Fibroblast of lung (primary cell): ENCODE measurements at regions not wholly inside any gene's neighbourhood (a gene's known extent, or its start where the extent isn't known, plus 50 kb on each side); places are given as distances from the start of the nearest gene placed in this dataset.

Source experiments
- DNase-seq, 2 donors: peaks; one replicate each; pipeline versions ENCODE4 v3.0.0 to v3.0.0-alpha.2; 2010; ENCODE audit warnings: low read depth in 2 of 2
- H2AFZ ChIP-seq: 2 replicates; pipeline ENCODE4 v1.5.1; 2012; ENCODE audit warnings: low read length, control low read depth, inconsistent platforms
- H3K27ac ChIP-seq: 2 replicates; pipeline ENCODE4 v1.5.1; 2011; ENCODE audit warnings: low read length, control low read depth; ENCODE audit not compliant: insufficient read depth
- H3K27me3 ChIP-seq: 2 replicates; pipeline ENCODE4 v1.5.1; 2011; ENCODE audit warnings: mild to moderate bottlenecking, low read length; ENCODE audit not compliant: control insufficient read depth, insufficient read depth
- H3K36me3 ChIP-seq: 2 replicates; pipeline ENCODE4 v1.5.1; 2011; ENCODE audit warnings: low read length; ENCODE audit not compliant: control insufficient read depth, insufficient read depth
- H3K4me1 ChIP-seq: 2 replicates; pipeline ENCODE4 v1.5.1; 2011; ENCODE audit warnings: low read length; ENCODE audit not compliant: control insufficient read depth, insufficient read depth; ENCODE audit errors: extremely low read depth
- H3K4me2 ChIP-seq: 2 replicates; pipeline ENCODE4 v1.5.1; 2011; ENCODE audit warnings: low read length, control low read depth; ENCODE audit not compliant: insufficient read depth; ENCODE audit errors: extremely low read depth
- H3K4me3 ChIP-seq, 4 experiments: fragments of 200-600 bp in 1 of 4; sonication (generic) in 1 of 4; replicated peaks in 1 of 4; 2 replicates each; pipeline ENCODE4 v1.5.1; 2011 to 2016; ENCODE audit warnings: low read length in 4 of 4, low read depth in 3 of 4, mild to moderate bottlenecking in 3 of 4, control low read depth in 2 of 4, inconsistent platforms in 1 of 4, mixed read lengths in 1 of 4; ENCODE audit not compliant: insufficient read depth in 1 of 4; ENCODE audit errors: control extremely low read depth in 1 of 4
- H3K79me2 ChIP-seq: 2 replicates; pipeline ENCODE4 v1.5.1; 2012; ENCODE audit warnings: mild to moderate bottlenecking, low read length, inconsistent platforms; ENCODE audit not compliant: control insufficient read depth, insufficient read depth
- H3K9ac ChIP-seq: 2 replicates; pipeline ENCODE4 v1.5.1; 2011; ENCODE audit warnings: mild to moderate bottlenecking, low read length, control low read depth; ENCODE audit not compliant: insufficient read depth
- H3K9me3 ChIP-seq: 2 replicates; pipeline ENCODE4 v1.5.1; 2012; ENCODE audit warnings: low read depth, low read length; ENCODE audit not compliant: control insufficient read depth, insufficient read depth
- H4K20me1 ChIP-seq: 2 replicates; pipeline ENCODE4 v1.5.1; 2011; ENCODE audit warnings: low read length; ENCODE audit not compliant: control insufficient read depth, insufficient read depth; ENCODE audit errors: extremely low read depth
- EZH2 ChIP-seq: IDR thresholded peaks from 2 replicates; pipeline ENCODE4 v1.5.1; 2012; ENCODE audit warnings: low read length, control low read depth, mild to moderate bottlenecking; ENCODE audit errors: missing control alignments
- TF ChIP-seq, protein P1 (sequence below), 2 donors: IDR thresholded peaks in 1 of 2; conservative IDR thresholded peaks in 1 of 2; 1 replicate in 1 of 2; 2 replicates in 1 of 2; pipeline ENCODE4 v1.5.1; 2011 to 2012; ENCODE audit warnings: low read length in 2 of 2, control low read depth in 1 of 2, inconsistent platforms in 1 of 2, low read depth in 1 of 2, mild to moderate bottlenecking in 1 of 2

DNA sequence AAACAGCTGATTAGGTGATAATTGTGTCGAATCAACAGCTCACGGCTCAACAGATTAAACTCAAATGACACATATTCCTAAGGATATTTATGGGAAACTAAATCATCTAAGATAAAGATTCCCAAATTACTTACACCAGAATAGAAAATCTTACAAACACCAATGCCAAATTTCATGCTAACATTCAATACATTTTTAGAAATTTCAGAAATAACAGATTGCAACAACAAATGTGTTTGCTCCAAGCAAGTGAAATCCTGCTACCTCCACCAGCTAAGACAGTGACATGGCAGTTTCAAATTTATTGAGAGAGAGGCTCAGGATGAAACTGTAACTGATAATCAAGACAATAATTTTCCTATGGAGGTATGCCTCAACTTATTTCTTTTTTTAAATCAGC lies 65.0 kb upstream of the EPB41L3 start:
- no peak for DNase-seq
- no peak for TF ChIP-seq EZH2
- TF ChIP-seq, protein P1, sequence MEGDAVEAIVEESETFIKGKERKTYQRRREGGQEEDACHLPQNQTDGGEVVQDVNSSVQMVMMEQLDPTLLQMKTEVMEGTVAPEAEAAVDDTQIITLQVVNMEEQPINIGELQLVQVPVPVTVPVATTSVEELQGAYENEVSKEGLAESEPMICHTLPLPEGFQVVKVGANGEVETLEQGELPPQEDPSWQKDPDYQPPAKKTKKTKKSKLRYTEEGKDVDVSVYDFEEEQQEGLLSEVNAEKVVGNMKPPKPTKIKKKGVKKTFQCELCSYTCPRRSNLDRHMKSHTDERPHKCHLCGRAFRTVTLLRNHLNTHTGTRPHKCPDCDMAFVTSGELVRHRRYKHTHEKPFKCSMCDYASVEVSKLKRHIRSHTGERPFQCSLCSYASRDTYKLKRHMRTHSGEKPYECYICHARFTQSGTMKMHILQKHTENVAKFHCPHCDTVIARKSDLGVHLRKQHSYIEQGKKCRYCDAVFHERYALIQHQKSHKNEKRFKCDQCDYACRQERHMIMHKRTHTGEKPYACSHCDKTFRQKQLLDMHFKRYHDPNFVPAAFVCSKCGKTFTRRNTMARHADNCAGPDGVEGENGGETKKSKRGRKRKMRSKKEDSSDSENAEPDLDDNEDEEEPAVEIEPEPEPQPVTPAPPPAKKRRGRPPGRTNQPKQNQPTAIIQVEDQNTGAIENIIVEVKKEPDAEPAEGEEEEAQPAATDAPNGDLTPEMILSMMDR (conservative IDR thresholded peaks at IDR 0.05 in 1 of 2, IDR thresholded peaks at IDR 0.05 in 1 of 2; ENCODE audit: low read depth in 1 of 2, low read length in 2 of 2) = no peak
- Histone ChIP-seq H3K27me3 (no peaks in the 10 kb centered on the region), H3K36me3 (no peaks in the 10 kb centered on the region), H3K4me2 (no peak overlapping the region), H3K4me1 (no peaks in the 10 kb centered on the region), H3K4me3 (no peak overlapping the region), H3K27ac (no peak overlapping the region), H3K9me3 (no peaks in the 10 kb centered on the region), H4K20me1 (no peaks in the 10 kb centered on the region), H2AFZ (no peak overlapping the region), H3K79me2 (no peaks in the 10 kb centered on the region), H3K9ac (no peak overlapping the region)

- H2AFZ ChIP-seq = no peak overlapping the region
- no peaks in the 10 kb centered on the region for H3K79me2 ChIP-seq
- no peaks in the 10 kb centered on the region for H3K36me3 ChIP-seq
- H4K20me1 ChIP-seq = no peaks in the 10 kb centered on the region
- no peak overlapping the region for H3K27ac ChIP-seq
- TF ChIP-seq, protein P1 (conservative IDR thresholded peaks at IDR 0.05 in 1 of 2, IDR thresholded peaks at IDR 0.05 in 1 of 2; ENCODE audit: low read depth in 1 of 2, low read length in 2 of 2) = no peak
- no peak for TF ChIP-seq EZH2
- no peak overlapping the region for H3K4me3 ChIP-seq
- H3K27me3 ChIP-seq = no peaks in the 10 kb centered on the region
- H3K9ac ChIP-seq = no peak overlapping the region
- no peaks in the 10 kb centered on the region for H3K4me1 ChIP-seq
- no peak overlapping the region for H3K4me2 ChIP-seq
- DNase-seq = no peak
- H3K9me3 ChIP-seq = no peaks in the 10 kb centered on the region
Observed at GRCh38 chr18:5606951-5607350, 63.2 kb upstream of the EPB41L3 start.

- Histone ChIP-seq H3K4me2 (no peak overlapping the region), H4K20me1 (no peaks in the 10 kb centered on the region), H3K4me3 (no peak overlapping the region), H3K36me3 (no peaks in the 10 kb centered on the region), H3K9ac (no peak overlapping the region), H3K27ac (no peak overlapping the region), H3K4me1 (no peaks in the 10 kb centered on the region), H3K9me3 (no peaks in the 10 kb centered on the region), H3K27me3 (no peaks in the 10 kb centered on the region), H3K79me2 (no peaks in the 10 kb centered on the region), H2AFZ (no peak overlapping the region)
- DNase-seq = no peak
- TF ChIP-seq EZH2 = no peak
Observed at GRCh38 chr18:5604778-5605177, 61.0 kb upstream of the EPB41L3 start.

GRCh38 chr18:5603153-5603552 lies 59.4 kb upstream of the EPB41L3 start:
- H3K36me3 ChIP-seq = no peaks in the 10 kb centered on the region
- H3K4me1 ChIP-seq = no peaks in the 10 kb centered on the region
- H3K4me2 ChIP-seq = no peak overlapping the region
- TF ChIP-seq, protein P1 (conservative IDR thresholded peaks at IDR 0.05 in 1 of 2, IDR thresholded peaks at IDR 0.05 in 1 of 2; ENCODE audit: low read depth in 1 of 2, low read length in 2 of 2) = no peak
- no peak for TF ChIP-seq EZH2
- H3K4me3 ChIP-seq = no peak overlapping the region
- H3K27ac ChIP-seq = no peak overlapping the region
- no peak overlapping the region for H2AFZ ChIP-seq
- H3K79me2 ChIP-seq = no peaks in the 10 kb centered on the region
- no peak overlapping the region for H3K9ac ChIP-seq
- H4K20me1 ChIP-seq = no peaks in the 10 kb centered on the region
- no peak for DNase-seq
- H3K27me3 ChIP-seq = no peaks in the 10 kb centered on the region
- no peaks in the 10 kb centered on the region for H3K9me3 ChIP-seq
